ENCODE measurements at regions not wholly inside any gene's neighbourhood (a gene's known extent, or its start where the extent isn't known, plus 50 kb on each side); places are given as distances from the start of the nearest gene placed in this dataset.

GRCh38 chr5:143723159-143723558 lies 88.8 kb upstream of the HMHB1 start:
- no peak overlapping the region for H3K14ac ChIP-seq (ENCODE audit: insufficient read length)
- H3K18ac ChIP-seq (ENCODE audit: extremely low read depth, low read length), result no peak overlapping the region
- no peaks in the 10 kb centered on the region for H3K23me2 ChIP-seq (ENCODE audit: low read depth, low read length)
- no peaks in the 10 kb centered on the region for H3K79me2 ChIP-seq (ENCODE audit: control insufficient read depth in 1 of 2, insufficient read depth in 2 of 2, low read length in 2 of 2)
- H3K27ac ChIP-seq (ENCODE audit: low read depth, low read length), result no peak overlapping the region
- H3K9me3 ChIP-seq (ENCODE audit: insufficient read depth in 2 of 2, low read depth in 1 of 2, low read length in 1 of 2), result no peaks in the 10 kb centered on the region; a peak in 1 of 4 replicates
- DNase-seq (ENCODE audit: low read depth in 1 of 2, low spot score in 2 of 2), result no peak
- H2BK120ac ChIP-seq (replicated peaks; ENCODE audit: low read depth, low read length), result no peak overlapping the region
- no peak overlapping the region for H3K4me2 ChIP-seq (ENCODE audit: insufficient read depth in 1 of 2, low read depth in 2 of 2, low read length in 2 of 2)
- H3K4me3 ChIP-seq (ENCODE audit: extremely low read depth in 1 of 4, insufficient read depth in 2 of 4, low read depth in 3 of 4, low read length in 4 of 4), result no peak overlapping the region
- no peak overlapping the region for H2AK5ac ChIP-seq (ENCODE audit: low read depth, low read length)
- FAIRE-seq, result no peak
- ChIA-PET CTCF (ENCODE audit: partially characterized antibody) (no interaction called here), POLR2A (ENCODE audit: partially characterized antibody) (no interaction called here)
- H3K9ac ChIP-seq (replicated peaks in 1 of 4; ENCODE audit: extremely low read depth in 1 of 4, low read depth in 3 of 4, low read length in 3 of 4), result no peak overlapping the region
- no peak overlapping the region for H3K56ac ChIP-seq (replicated peaks; ENCODE audit: insufficient read length, low read depth, low read length)
- no peak overlapping the region for H4K8ac ChIP-seq (ENCODE audit: extremely low read depth, insufficient read depth, low read length)
- no peak overlapping the region for H2BK20ac ChIP-seq (ENCODE audit: low read length)
- no peak overlapping the region for H3K4ac ChIP-seq (replicated peaks; ENCODE audit: insufficient read length, low read depth, low read length)
- H4K20me1 ChIP-seq (replicated peaks in 1 of 2; ENCODE audit: control insufficient read depth in 1 of 2, insufficient read depth in 2 of 2, low read length in 2 of 2), result no peaks in the 10 kb centered on the region
- H2BK15ac ChIP-seq (ENCODE audit: low read length), result no peak overlapping the region
- no peak overlapping the region for H4K91ac ChIP-seq (replicated peaks; ENCODE audit: insufficient read length, low read length)
- H3K79me1 ChIP-seq (ENCODE audit: low read depth, low read length), result no peaks in the 10 kb centered on the region
- H3K36me3 ChIP-seq (ENCODE audit: control insufficient read depth in 2 of 4, insufficient read depth in 4 of 4, low read length in 3 of 4), result no peaks in the 10 kb centered on the region
- H2AFZ ChIP-seq (ENCODE audit: low read length), result no peak overlapping the region
- no peaks in the 10 kb centered on the region for H3K4me1 ChIP-seq (replicated peaks in 1 of 4; ENCODE audit: control insufficient read depth in 3 of 4, insufficient read depth in 4 of 4, low read length in 3 of 4)
- no peaks in the 10 kb centered on the region for H3K27me3 ChIP-seq (replicated peaks in 1 of 4; ENCODE audit: control insufficient read depth in 3 of 4, extremely low read depth in 1 of 4, insufficient read depth in 3 of 4, low read length in 3 of 4)
- H4K5ac ChIP-seq (ENCODE audit: insufficient read length, low read depth, low read length), result no peak overlapping the region
- H3K23ac ChIP-seq (ENCODE audit: insufficient read length), result no peak overlapping the region
- no peak overlapping the region for H2BK12ac ChIP-seq (ENCODE audit: low read depth, low read length)
- TF ChIP-seq JUND (IDR thresholded peaks at IDR 0.05; ENCODE audit: low read length) (no peak), YY1 (IDR thresholded peaks at IDR 0.05; ENCODE audit: low read depth, low read length) (no peak), RNF2 (IDR thresholded peaks at IDR 0.05; ENCODE audit: borderline replicate concordance, low read depth, low read length, missing control alignments, poor library complexity, severe bottlenecking) (no peak), RXRA (IDR thresholded peaks at IDR 0.05; ENCODE audit: insufficient read depth, low read depth, low read length) (no peak), CHD2 (IDR thresholded peaks at IDR 0.05; ENCODE audit: low read length) (no peak), RFX5 (IDR thresholded peaks at IDR 0.05; ENCODE audit: borderline replicate concordance, low read depth, low read length) (no peak), GTF2F1 (IDR thresholded peaks at IDR 0.05; ENCODE audit: borderline replicate concordance, low read depth, low read length) (no peak), ZNF274 (IDR thresholded peaks at IDR 0.05; ENCODE audit: borderline replicate concordance, extremely low read depth, low read length) (no peak), PHF8 (conservative IDR thresholded peaks at IDR 0.05; ENCODE audit: low read depth, low read length) (no peak), POLR2A (IDR thresholded peaks at IDR 0.05; ENCODE audit: control extremely low read depth in 1 of 2, low read depth in 2 of 2, low read length in 2 of 2) (no peak)
- no peak overlapping the region for H2BK5ac ChIP-seq (ENCODE audit: low read depth, low read length)
